SJSA1 (cell line): ENCODE measurements at regions not wholly inside any gene's neighbourhood (a gene's known extent, or its start where the extent isn't known, plus 50 kb on each side); places are given as distances from the start of the nearest gene placed in this dataset.
"Not testable (repeated sequence)": the region's sequence is repeated elsewhere in the genome, so short reads cannot be mapped to it uniquely, and the experiment has no call there.

ENCODE experiments used
- DNase-seq, 2 experiments: peaks; one replicate each; pipeline ENCODE4 v3.0.0-alpha.2; 2015 to 2020; ENCODE audit warnings: low spot score in 2 of 2, low read depth in 1 of 2
- H3K27ac ChIP-seq: fragments of 250-450 bp; sonication (Bioruptor Pico); 2 replicates; pipeline ENCODE4 v1.5.1; 2020; ENCODE audit warnings: mild to moderate bottlenecking, moderate library complexity
- H3K27me3 ChIP-seq: fragments of 250-450 bp; sonication (Bioruptor Pico); replicated peaks from 2 replicates; pipeline ENCODE4 v1.5.1; 2020; ENCODE audit warnings: mild to moderate bottlenecking, moderate library complexity
- H3K36me3 ChIP-seq: fragments of 250-450 bp; sonication (Bioruptor Pico); 2 replicates; pipeline ENCODE4 v1.5.1; 2020; ENCODE audit warnings: mild to moderate bottlenecking
- H3K4me1 ChIP-seq: fragments of 250-450 bp; sonication (Bioruptor Pico); replicated peaks from 2 replicates; pipeline ENCODE4 v1.6.1; 2021; ENCODE audit warnings: mild to moderate bottlenecking
- H3K4me3 ChIP-seq: fragments of 250-450 bp; sonication (Bioruptor Pico); 2 replicates; pipeline ENCODE4 v1.5.1; 2020; ENCODE audit warnings: mild to moderate bottlenecking
- H3K9me3 ChIP-seq: fragments of 250-450 bp; sonication (Bioruptor Pico); replicated peaks from 2 replicates; pipeline ENCODE4 v1.5.1; 2020; ENCODE audit warnings: mild to moderate bottlenecking

DNA sequence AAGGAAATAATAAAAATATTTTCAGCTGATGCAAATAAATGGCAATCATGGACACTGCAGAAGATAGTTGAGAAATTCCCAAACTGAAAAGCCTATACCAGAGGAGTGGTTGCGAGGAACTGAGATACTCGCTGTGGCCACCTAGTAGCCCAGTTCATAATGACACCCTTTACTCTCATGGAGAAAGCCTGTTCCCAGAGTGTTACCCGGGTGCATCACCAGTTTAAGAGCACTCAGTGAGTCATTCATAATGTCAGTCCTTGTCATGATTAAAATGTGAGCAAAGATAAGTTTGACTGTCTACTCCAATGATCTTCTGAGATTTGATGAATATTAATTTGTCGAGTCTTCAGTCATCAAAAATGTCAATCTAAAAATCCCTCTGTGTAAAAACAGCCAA lies 138.4 kb upstream of the LRRC3B start:
- H3K4me1 ChIP-seq: no peaks in the 10 kb centered on the region
- H3K27me3 ChIP-seq: no peaks in the 10 kb centered on the region
- no peaks in the 10 kb centered on the region for H3K9me3 ChIP-seq
- no peaks in the 10 kb centered on the region for H3K36me3 ChIP-seq
- no peak overlapping the region for H3K4me3 ChIP-seq
- DNase-seq: no peak
- no peak overlapping the region for H3K27ac ChIP-seq

DNA sequence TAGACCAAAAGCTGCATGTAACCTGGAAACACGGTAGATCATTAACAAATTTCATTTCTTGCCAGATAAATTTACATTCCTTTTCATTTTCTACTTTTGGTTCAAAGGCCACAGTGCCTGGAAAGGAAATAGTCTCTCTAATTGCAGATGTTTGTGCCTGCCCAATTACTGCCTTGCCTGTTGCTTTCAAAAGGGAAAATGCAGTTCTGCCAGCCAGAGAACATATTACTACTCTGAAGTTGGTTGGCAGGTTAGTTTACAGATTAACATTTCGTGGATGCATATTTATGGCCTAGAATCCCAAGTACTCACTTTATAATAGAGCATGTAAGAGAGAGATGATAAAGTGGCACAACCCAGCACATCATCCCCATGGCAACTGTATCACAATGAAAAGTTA lies 124.3 kb upstream of the LRRC3B start:
- H3K27ac ChIP-seq: no peak overlapping the region
- no peaks in the 10 kb centered on the region for H3K4me1 ChIP-seq
- H3K9me3 ChIP-seq: no peaks in the 10 kb centered on the region
- H3K36me3 ChIP-seq: no peaks in the 10 kb centered on the region
- DNase-seq: no peak
- no peak overlapping the region for H3K4me3 ChIP-seq
- no peaks in the 10 kb centered on the region for H3K27me3 ChIP-seq

DNA sequence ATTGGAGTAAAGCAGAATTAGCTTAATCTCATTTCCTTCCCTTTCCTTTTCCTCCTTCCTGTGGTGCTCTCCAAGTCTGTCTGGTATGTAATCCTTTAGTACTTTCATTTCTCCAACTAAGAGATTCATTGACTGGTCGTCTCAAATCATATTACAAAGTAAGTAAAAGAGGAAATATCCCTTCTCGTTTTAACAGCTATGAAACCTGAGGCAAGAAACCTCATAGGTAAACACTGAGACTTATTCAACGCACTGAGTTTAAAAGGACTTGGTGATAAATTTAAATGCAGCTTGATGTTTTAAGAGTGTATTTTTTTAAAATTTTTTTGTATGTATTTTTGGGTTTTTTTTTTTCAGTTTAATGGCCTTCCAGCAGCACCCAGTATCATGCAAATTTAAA lies 117.2 kb upstream of the LRRC3B start:
- H3K9me3 ChIP-seq: no peaks in the 10 kb centered on the region
- DNase-seq: no peak
- H3K4me3 ChIP-seq: no peak overlapping the region
- no peaks in the 10 kb centered on the region for H3K27me3 ChIP-seq
- H3K36me3 ChIP-seq: no peaks in the 10 kb centered on the region
- H3K4me1 ChIP-seq: no peaks in the 10 kb centered on the region
- no peak overlapping the region for H3K27ac ChIP-seq

DNA sequence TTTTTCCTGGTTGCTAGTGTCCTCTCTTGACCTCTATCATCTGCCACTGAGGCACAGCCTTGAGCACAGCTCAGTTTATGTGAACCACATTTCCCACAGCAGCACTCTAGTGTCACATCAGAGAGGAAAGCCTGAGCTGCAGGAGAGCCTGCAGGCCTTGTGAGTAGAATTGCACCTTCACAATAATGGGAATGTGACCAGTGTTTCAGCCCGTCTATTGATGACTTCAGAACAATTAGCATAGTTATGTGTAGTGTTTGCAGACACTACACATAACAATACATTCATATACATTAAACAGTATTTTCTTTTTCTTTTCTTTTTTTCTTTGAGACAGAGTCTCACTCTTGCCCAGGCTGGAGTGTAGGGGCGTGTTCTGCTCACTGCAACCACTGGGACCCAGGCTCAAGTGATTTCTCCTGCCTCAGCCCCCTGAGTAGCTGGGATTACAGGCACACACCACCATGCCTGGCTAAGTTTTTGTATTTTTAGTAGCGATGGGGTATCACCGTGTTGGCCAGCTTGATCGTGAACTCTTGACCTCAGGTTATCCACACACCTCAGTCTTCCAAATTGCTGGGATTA lies 108.0 kb upstream of the LRRC3B start:
- not testable (repeated sequence) for H3K27ac ChIP-seq, H3K27me3 ChIP-seq, H3K4me1 ChIP-seq, H3K9me3 ChIP-seq, DNase-seq, H3K4me3 ChIP-seq, H3K36me3 ChIP-seq

GRCh38 chr3:26515351-26515750 lies 107.2 kb upstream of the LRRC3B start:
- H3K27ac ChIP-seq: no peak overlapping the region
- H3K27me3 ChIP-seq: no peaks in the 10 kb centered on the region
- H3K4me3 ChIP-seq: no peak overlapping the region
- DNase-seq: no peak
- H3K36me3 ChIP-seq: no peaks in the 10 kb centered on the region
- H3K9me3 ChIP-seq: no peaks in the 10 kb centered on the region
- no peaks in the 10 kb centered on the region for H3K4me1 ChIP-seq

DNA sequence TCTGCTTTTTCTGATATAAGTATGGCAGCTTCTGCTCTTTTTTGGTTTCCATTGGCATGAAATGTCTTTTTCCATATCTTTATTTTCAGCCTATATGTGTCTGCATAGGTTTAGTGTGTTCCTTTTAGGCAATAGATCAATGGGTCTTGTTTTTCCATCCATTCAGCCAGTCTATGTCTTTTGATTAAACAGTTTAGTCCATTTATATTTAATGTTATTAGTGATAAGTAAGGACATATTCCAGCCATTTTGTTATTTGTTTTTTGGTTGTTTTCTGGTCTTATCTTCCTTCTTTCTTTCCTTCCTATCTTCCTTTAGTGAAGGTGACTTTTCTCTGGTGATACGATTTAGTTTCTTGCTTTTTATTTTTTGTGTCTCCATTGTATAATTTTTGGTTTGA lies 101.3 kb upstream of the LRRC3B start:
- Histone ChIP-seq H3K27ac (no peak overlapping the region), H3K27me3 (no peaks in the 10 kb centered on the region), H3K36me3 (no peaks in the 10 kb centered on the region), H3K4me3 (no peak overlapping the region), H3K9me3 (no peaks in the 10 kb centered on the region), H3K4me1 (no peaks in the 10 kb centered on the region)
- DNase-seq: no peak

GRCh38 chr3:26522919-26523318 lies 99.7 kb upstream of the LRRC3B start:
- DNase-seq: no peak
- no peaks in the 10 kb centered on the region for H3K27me3 ChIP-seq
- H3K4me3 ChIP-seq: no peak overlapping the region
- no peak overlapping the region for H3K27ac ChIP-seq
- no peaks in the 10 kb centered on the region for H3K36me3 ChIP-seq
- H3K4me1 ChIP-seq: no peaks in the 10 kb centered on the region
- H3K9me3 ChIP-seq: no peaks in the 10 kb centered on the region

- Histone ChIP-seq H3K27ac (no peak overlapping the region), H3K4me1 (no peaks in the 10 kb centered on the region), H3K9me3 (no peaks in the 10 kb centered on the region), H3K36me3 (no peaks in the 10 kb centered on the region), H3K4me3 (no peak overlapping the region), H3K27me3 (no peaks in the 10 kb centered on the region)
- no peak for DNase-seq
Measured at GRCh38 chr3:26525013-26525412, 97.6 kb upstream of the LRRC3B start.

DNA sequence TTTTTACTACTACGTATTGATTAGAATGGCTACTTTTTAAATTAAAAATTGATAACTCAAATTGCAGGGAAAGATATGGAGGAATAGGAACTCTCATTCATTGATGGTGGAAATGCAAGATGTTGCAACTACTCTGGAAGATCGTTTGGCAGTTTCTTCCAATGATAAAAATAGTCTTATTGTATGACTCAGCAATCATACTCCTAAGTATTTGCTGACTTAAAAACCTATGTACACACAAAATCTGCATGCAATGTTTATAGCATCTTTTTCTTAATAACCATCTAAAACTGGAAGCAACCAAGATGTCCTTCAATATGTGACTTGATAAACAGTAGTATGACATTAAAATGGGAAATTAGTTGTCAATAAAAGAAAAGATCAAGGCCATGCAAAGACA lies 87.4 kb upstream of the LRRC3B start:
- Histone ChIP-seq H3K27me3 (no peaks in the 10 kb centered on the region), H3K36me3 (no peaks in the 10 kb centered on the region), H3K9me3 (no peaks in the 10 kb centered on the region), H3K4me3 (no peak overlapping the region), H3K4me1 (no peaks in the 10 kb centered on the region), H3K27ac (no peak overlapping the region)
- DNase-seq: no peak

- Histone ChIP-seq H3K36me3 (no peaks in the 10 kb centered on the region), H3K4me3 (no peak overlapping the region), H3K27me3 (no peaks in the 10 kb centered on the region), H3K27ac (no peak overlapping the region), H3K4me1 (no peaks in the 10 kb centered on the region), H3K9me3 (no peaks in the 10 kb centered on the region)
- DNase-seq: no peak
Measured at GRCh38 chr3:26536955-26537354, 85.6 kb upstream of the LRRC3B start.

DNA sequence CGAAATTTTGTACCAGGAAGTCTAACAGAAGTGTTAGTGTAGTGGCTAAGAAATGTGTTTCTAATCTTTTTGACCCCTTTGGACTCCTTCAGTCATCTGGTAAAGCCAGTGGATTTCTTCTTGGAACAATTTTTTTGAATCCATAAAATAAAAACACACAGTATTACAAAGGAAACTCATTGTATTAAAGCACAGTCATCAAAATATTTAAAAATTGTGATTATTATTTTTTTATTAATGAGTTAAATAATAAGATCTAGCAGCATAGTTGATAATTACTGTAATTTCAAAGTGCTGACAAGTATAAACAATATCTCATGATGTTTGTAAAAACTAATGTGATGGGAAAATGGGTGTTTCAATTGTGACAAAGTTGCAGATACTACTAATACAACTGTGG lies 72.2 kb upstream of the LRRC3B start:
- Histone ChIP-seq H3K36me3 (no peaks in the 10 kb centered on the region), H3K9me3 (no peaks in the 10 kb centered on the region; the same call in 1 of the 2 replicates), H3K4me1 (no peaks in the 10 kb centered on the region), H3K4me3 (no peak overlapping the region), H3K27ac (no peak overlapping the region), H3K27me3 (no peaks in the 10 kb centered on the region)
- no peak for DNase-seq

- Histone ChIP-seq H3K36me3 (no peaks in the 10 kb centered on the region), H3K9me3 (no peaks in the 10 kb centered on the region; the same call in 1 of the 2 replicates), H3K27ac (no peak overlapping the region), H3K4me3 (no peak overlapping the region), H3K27me3 (no peaks in the 10 kb centered on the region), H3K4me1 (no peaks in the 10 kb centered on the region)
- DNase-seq: no peak
Measured at GRCh38 chr3:26556637-26557036, 65.9 kb upstream of the LRRC3B start.

DNA sequence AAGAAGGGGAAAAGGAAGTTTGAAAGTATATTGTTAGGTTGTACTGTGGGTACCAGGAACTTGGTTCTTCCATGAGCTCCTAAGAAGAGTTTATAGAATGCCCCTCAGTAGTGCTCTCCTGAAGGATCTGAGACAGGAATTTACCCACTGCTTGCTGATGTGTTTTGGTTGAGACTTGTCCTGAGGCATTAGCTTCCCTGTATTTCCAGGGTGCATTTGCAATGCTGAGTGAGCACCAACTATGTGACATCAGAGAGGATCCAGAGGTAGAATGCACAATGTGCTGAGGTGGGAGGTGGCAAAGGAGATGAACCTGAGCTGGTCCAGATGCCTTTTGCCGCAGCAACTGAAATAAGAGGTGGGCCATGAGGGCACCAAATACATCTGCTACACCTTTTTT lies 64.3 kb upstream of the LRRC3B start:
- Histone ChIP-seq H3K4me3 (no peak overlapping the region), H3K27me3 (no peaks in the 10 kb centered on the region), H3K36me3 (no peaks in the 10 kb centered on the region), H3K4me1 (no peaks in the 10 kb centered on the region), H3K9me3 (no peaks in the 10 kb centered on the region), H3K27ac (no peak overlapping the region)
- no peak for DNase-seq

GRCh38 chr3:26559227-26559626 lies 63.3 kb upstream of the LRRC3B start:
- DNase-seq: no peak
- H3K9me3 ChIP-seq: no peaks in the 10 kb centered on the region

GRCh38 chr3:26560081-26560480 lies 62.5 kb upstream of the LRRC3B start:
- Histone ChIP-seq H3K4me1 (no peaks in the 10 kb centered on the region), H3K27ac (no peak overlapping the region), H3K4me3 (no peak overlapping the region), H3K36me3 (no peaks in the 10 kb centered on the region), H3K27me3 (no peaks in the 10 kb centered on the region), H3K9me3 (no peaks in the 10 kb centered on the region)
- DNase-seq: no peak

More at GRCh38 chr3:26559227-26559626, 63.3 kb upstream of the LRRC3B start:
- Histone ChIP-seq H3K27me3 (no peaks in the 10 kb centered on the region), H3K4me3 (no peak overlapping the region), H3K4me1 (no peaks in the 10 kb centered on the region), H3K27ac (no peak overlapping the region), H3K36me3 (no peaks in the 10 kb centered on the region)
